HG03025 (cell line): ENCODE measurements at regions not wholly inside any gene's neighbourhood (a gene's known extent, or its start where the extent isn't known, plus 50 kb on each side); places are given as distances from the start of the nearest gene placed in this dataset.
"Not testable (repeated sequence)": the region's sequence is repeated elsewhere in the genome, so short reads cannot be mapped to it uniquely, and the experiment has no call there.

Experiments used
- ATAC-seq: cut with Tn5 transposase; IDR thresholded peaks from one replicate; pipeline ENCODE4 v1.9.1; 2021; ENCODE audit warnings: mild to moderate bottlenecking, moderate library complexity; ENCODE audit not compliant: unreplicated experiment, low FRiP score

DNA sequence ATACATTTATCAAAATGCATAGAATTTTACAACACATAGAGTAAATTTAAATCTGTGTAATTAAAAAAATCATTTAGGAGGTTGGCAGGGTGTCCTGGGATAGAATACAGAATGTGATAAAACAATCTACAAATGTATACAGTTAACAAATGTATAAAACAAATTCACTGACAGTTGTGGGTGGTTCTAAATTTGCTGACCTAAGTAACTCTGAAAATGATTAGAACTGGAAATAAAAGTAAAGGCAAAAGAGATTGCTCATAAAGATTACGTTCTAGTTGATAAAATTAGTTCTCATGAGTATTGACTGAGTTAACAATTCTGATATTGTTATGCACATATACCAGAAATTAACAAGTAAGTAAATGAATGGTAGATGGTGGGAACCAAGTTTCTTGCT is 1827.3 kb upstream of the FLRT2 start:
- no peak for ATAC-seq

- ATAC-seq, result no peak
These were observed 1823.6 kb upstream of the FLRT2 start for GRCh38 chr14:83706231-83706954.

DNA sequence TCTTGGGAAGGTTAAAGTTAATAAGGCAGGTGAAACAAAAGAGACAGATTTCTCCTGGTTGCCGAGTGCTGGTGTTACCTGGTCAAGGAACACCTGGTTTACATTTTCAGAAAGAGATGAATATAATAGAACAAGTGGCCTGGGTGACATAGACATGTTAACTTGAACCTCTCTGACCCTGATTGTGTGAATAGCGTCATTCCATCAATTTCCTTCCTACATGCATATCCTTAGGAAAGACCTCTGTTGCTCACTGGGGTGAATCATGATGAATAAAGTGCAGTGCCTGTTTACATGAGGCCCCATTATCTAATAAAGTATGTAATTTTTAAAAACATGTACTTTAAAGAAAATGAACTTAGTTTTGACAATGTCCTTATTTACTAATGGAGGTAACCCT is 1822.9 kb upstream of the FLRT2 start:
- ATAC-seq, result no peak

GRCh38 chr14:83709116-83709515 is 1820.8 kb upstream of the FLRT2 start:
- no peak for ATAC-seq

DNA sequence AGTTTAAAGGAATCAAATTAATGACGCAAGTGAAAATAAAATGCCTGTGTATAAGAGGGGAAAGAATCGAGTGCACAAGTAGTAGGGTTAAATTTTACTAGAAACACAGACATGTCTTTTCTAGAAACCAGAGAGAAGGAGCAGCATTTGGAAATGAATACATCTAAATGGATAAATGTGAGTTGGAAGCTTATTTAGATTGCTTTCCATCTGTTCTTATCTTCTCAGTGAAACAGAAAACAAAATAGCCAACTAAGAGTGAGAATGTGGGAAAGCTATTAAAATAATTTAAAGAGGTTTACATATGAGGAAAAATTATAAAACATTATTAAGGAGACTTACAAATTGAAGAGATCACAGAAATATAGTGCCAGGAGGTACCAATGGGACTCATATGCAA is 1818.9 kb upstream of the FLRT2 start:
- no peak for ATAC-seq

DNA sequence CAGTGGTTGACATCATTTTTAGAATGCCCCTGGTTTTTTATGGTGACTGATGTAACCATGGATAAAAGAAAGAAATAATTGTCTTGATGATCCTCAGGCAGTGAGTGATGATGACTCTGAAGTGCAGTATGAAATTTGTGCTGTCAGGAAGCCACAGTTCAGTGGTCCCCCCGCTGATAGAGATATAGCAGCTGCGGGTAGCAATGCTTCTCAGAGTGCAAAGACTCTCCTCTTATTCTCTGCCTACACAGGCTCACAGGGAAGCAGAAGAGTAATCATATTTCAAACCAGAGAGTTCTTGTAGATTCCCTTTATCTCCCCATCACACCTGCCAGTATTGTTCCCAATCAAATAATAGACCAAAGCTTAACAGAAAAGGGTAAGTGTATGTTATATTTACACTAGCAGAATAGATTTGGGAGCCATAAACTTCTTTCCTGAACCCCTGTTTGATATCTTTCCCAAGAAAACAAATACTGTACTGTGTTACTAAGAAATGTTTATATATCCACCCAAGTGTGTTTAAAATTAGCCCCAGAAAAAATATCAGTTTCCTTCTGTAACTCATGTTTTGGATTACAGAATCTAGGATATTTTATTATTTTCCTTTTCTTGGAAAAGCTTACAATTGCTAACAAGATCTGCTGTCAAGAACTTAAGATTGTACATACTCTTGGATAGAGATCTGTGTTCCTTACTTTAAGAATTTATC is 1817.4 kb upstream of the FLRT2 start:
- no peak for ATAC-seq

- ATAC-seq, result no peak
These were observed 1816.2 kb upstream of the FLRT2 start for GRCh38 chr14:83713732-83714131.

GRCh38 chr14:83714151-83714550 is 1815.8 kb upstream of the FLRT2 start:
- ATAC-seq, result no peak

GRCh38 chr14:83719435-83719834 is 1810.5 kb upstream of the FLRT2 start:
- not testable (repeated sequence) for ATAC-seq

- no peak for ATAC-seq
These were observed 1796.3 kb upstream of the FLRT2 start for GRCh38 chr14:83733670-83734069.

GRCh38 chr14:83734431-83734830 is 1795.5 kb upstream of the FLRT2 start:
- no peak for ATAC-seq

DNA sequence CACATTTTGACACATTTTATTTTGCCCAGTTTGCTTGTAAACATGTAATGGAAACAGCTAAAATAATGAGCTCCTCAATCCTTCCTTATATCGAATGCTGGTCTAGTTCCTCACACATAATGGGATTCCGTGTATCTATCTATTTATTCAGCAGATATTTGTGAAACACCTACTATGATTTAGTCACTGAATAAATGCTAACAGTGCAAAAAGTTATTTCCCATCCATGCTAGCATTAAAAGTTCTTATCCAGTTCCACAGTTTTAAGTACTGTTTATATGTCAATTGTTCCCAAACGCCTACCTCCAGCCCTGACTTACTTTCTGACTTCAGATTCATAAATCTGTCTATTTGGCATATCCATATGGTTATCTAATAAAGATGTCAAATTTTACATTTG is 1788.7 kb upstream of the FLRT2 start:
- no peak for ATAC-seq

DNA sequence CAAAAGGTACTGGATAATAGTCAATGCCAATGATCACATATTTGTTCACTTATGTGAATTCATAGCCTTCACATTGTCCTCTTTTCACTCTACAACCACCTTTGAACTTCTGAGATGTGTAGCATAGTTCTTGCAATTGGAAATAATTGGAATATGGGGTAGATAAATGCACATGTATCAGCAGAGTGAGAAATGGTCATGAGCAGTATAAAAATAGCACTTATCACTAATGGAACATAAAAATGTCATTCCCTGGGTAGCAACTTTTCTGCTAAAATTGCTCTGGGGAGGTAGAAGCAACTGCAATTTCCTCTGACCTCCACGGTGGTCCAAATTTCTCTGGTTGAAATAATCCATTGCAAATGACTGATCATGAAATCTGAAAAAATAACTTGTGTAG is 1785.7 kb upstream of the FLRT2 start:
- ATAC-seq, result no peak

DNA sequence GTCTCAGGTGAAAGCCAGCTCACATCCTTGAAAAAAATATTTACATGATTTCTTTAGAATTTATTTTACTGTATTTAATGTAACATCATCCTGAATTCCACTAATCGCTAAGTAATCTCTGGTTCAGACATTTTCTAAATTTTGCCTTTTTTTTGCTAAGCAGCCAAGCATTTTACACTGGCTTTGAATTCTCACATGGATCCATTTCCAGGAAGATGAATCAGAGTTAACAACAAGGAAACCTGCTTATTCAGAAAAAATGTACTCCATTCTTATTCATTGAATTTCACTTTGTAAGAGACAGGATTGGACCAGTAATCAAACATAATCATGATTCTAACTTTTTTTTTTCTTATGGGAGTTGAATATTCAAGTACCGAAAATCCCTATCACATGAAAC is 1785.1 kb upstream of the FLRT2 start:
- ATAC-seq, result no peak

- ATAC-seq, result no peak
These were observed 1783.6 kb upstream of the FLRT2 start for GRCh38 chr14:83746336-83746735.

GRCh38 chr14:83757916-83758315 is 1772.0 kb upstream of the FLRT2 start:
- ATAC-seq, result no peak

DNA sequence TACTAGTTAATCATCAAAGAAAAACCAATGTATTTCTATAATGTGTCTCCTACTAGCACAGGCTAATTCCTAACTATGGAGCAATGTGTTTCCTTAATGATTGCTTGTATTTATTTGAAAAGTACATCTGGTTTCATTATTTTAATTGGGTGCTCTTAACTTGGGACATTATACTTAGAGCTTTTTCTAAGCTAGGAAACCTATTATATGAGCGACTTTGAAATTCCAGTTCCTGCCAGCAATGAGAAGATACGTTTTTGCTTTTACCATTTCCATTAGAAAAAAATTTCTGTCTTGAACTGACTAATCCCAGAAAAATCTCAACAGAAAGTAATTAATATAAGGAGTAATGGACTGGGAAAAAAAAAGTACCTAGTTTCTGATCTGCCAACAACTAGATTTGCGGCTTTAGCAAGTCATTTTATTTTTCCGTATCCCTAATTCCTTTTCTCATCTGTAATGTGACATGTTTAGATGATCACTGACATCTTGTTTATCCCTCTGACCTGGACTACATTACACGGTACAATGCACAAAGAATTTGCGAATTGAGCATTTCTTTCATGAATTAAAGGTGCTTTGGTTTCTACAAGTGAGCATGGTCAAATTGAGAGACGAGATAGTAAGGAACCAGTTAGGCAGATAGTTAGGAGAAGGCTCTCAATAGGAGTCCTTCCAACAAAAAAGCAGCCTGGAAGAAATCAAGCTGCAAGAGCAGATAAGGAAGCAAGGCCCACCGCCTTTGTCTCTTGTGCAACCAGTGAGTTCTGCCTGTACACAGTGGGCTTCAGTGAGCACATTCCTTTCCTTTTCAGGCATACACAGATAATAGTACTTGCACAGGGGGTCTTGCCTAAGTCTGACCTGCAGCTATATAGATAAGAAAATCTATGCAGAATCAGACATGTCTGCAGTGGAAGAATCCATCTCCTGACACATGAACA is 1765.0 kb upstream of the FLRT2 start:
- no peak for ATAC-seq

DNA sequence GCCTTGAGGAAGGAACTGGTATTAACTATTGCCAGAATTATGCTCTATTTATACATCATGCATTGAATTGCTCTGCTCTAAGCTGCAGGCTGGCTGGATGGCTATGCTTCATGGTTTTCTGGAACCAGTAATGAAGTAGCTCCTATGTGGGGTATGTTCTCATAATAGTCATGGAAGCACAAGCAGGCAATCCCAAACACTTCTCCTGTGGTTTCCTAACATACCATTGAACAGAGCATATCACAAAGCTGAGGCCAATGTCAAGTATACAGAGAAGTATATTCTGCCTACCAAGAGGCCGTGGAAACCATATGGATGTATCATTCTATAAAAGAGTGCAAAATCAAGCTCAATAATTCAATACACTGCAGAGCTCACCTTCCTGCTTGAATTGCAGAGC is 1752.4 kb upstream of the FLRT2 start:
- no peak for ATAC-seq

GRCh38 chr14:83779266-83779665 is 1750.7 kb upstream of the FLRT2 start:
- ATAC-seq, result no peak

GRCh38 chr14:83780321-83780720 is 1749.6 kb upstream of the FLRT2 start:
- ATAC-seq, result no peak

GRCh38 chr14:83798421-83798820 is 1731.5 kb upstream of the FLRT2 start:
- no peak for ATAC-seq
